HuH-7 (cell line): ENCODE measurements at regions not wholly inside any gene's neighbourhood (a gene's known extent, or its start where the extent isn't known, plus 50 kb on each side); places are given as distances from the start of the nearest gene placed in this dataset.
"Not testable (repeated sequence)": the region's sequence is repeated elsewhere in the genome, so short reads cannot be mapped to it uniquely, and the experiment has no call there.

ENCODE experiments used
- DNase-seq: peaks from one replicate; pipeline ENCODE4 v3.0.0; 2011; ENCODE audit warnings: low spot score

- no peak for DNase-seq
Measured at GRCh38 chr4:110361921-110362320, 114.0 kb upstream of the ENPEP start.

- no peak for DNase-seq
Measured at GRCh38 chr4:110359076-110359475, 116.9 kb upstream of the ENPEP start.

GRCh38 chr4:110357521-110357920, 118.4 kb upstream of the ENPEP start:
- no peak for DNase-seq

GRCh38 chr4:110354460-110354859, 121.5 kb upstream of the ENPEP start:
- DNase-seq: no peak

GRCh38 chr4:110352670-110353442, 123.1 kb upstream of the ENPEP start:
- no peak for DNase-seq

- DNase-seq: no peak
Measured at GRCh38 chr4:110348711-110349383, 127.1 kb upstream of the ENPEP start.

- no peak for DNase-seq
Measured at GRCh38 chr4:110347805-110348204, 128.2 kb upstream of the ENPEP start.

GRCh38 chr4:110344165-110344564, 131.8 kb upstream of the ENPEP start:
- DNase-seq: peak; percentile 8

GRCh38 chr4:110343534-110343933, 132.4 kb upstream of the ENPEP start:
- no peak for DNase-seq

GRCh38 chr4:110341118-110341517, 134.8 kb upstream of the ENPEP start:
- DNase-seq: not testable (repeated sequence)

- no peak for DNase-seq
Measured at GRCh38 chr4:110335399-110335798, 137.0 kb upstream of the ELOVL6 start.

- no peak for DNase-seq
Measured at GRCh38 chr4:110332483-110332882, 134.1 kb upstream of the ELOVL6 start.

GRCh38 chr4:110326426-110326825, 128.0 kb upstream of the ELOVL6 start:
- DNase-seq: not testable (repeated sequence)

- no peak for DNase-seq
Measured at GRCh38 chr4:110310795-110311194, 112.4 kb upstream of the ELOVL6 start.

- DNase-seq: no peak
Measured at GRCh38 chr4:110309675-110310074, 111.3 kb upstream of the ELOVL6 start.

GRCh38 chr4:110306303-110306702, 107.9 kb upstream of the ELOVL6 start:
- no peak for DNase-seq

GRCh38 chr4:110305455-110305854, 107.0 kb upstream of the ELOVL6 start:
- DNase-seq: no peak

- DNase-seq: no peak
Measured at GRCh38 chr4:110296892-110297291, 98.5 kb upstream of the ELOVL6 start.

GRCh38 chr4:110294165-110294564, 95.8 kb upstream of the ELOVL6 start:
- DNase-seq: no peak

- no peak for DNase-seq
Measured at GRCh38 chr4:110292994-110293744, 94.8 kb upstream of the ELOVL6 start.

- no peak for DNase-seq
Measured at GRCh38 chr4:110290511-110290910, 92.1 kb upstream of the ELOVL6 start.

- no peak for DNase-seq
Measured at GRCh38 chr4:110289601-110290100, 91.2 kb upstream of the ELOVL6 start.

GRCh38 chr4:110287130-110287529, 88.7 kb upstream of the ELOVL6 start:
- DNase-seq: no peak
